Suppressor macrophage treated with lipopolysaccharide for 4 hours (primary cell): ENCODE measurements at regions not wholly inside any gene's neighbourhood (a gene's known extent, or its start where the extent isn't known, plus 50 kb on each side); places are given as distances from the start of the nearest gene placed in this dataset.
"Not testable (repeated sequence)": the region's sequence is repeated elsewhere in the genome, so short reads cannot be mapped to it uniquely, and the experiment has no call there.

Experiments used
- DNase-seq: peaks from one replicate; pipeline ENCODE4 v3.0.0-alpha.2; 2020

GRCh38 chr12:33834672-33835071 is 187.6 kb upstream of the ALG10 start:
- no peak for DNase-seq

GRCh38 chr12:33876618-33877017 is 145.7 kb upstream of the ALG10 start:
- no peak for DNase-seq

GRCh38 chr12:33892425-33892824 is 129.9 kb upstream of the ALG10 start:
- DNase-seq: no peak

GRCh38 chr12:33920460-33920859 is 101.8 kb upstream of the ALG10 start:
- DNase-seq: not testable (repeated sequence)

DNA sequence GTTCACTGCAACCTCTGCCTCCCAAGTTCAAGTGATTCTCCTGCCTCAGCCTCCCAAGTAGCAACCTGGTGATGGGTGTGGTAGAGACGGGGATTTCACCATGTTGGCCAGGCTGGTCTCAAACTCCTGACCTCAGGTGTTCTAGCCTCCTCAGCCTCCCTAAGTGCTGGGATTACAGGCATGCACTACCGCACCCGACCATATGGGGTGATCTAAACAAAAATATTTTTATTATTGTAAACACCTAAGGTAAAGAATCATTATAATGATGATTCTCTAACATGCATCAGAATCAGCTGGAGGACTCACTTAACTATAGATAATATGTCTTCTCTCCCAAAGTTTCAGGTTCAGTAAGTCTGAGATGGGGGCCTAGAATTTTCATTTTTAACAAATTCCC is 96.2 kb upstream of the ALG10 start:
- no peak for DNase-seq

- not testable (repeated sequence) for DNase-seq
Measured at GRCh38 chr12:33937669-33938068, 84.6 kb upstream of the ALG10 start.

DNA sequence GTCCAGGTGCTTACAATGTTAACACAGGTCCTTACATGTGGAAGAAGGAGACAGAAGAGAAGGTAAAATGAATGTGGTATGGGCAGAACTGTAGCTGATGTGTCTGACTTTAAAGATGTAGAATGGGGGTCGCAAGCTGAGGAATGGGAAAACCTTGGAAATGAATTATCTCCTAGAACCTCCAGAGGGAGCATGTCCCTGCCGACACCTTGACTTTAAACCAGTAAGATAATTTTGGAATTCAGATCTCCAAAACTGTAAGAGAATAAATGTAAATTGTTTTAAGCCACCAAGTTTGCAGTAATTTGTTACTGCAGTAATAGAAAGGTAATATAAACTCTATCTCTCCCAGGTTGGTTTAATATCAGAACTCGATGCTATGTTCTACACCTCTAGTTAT is 80.1 kb upstream of the ALG10 start:
- DNase-seq: no peak

DNA sequence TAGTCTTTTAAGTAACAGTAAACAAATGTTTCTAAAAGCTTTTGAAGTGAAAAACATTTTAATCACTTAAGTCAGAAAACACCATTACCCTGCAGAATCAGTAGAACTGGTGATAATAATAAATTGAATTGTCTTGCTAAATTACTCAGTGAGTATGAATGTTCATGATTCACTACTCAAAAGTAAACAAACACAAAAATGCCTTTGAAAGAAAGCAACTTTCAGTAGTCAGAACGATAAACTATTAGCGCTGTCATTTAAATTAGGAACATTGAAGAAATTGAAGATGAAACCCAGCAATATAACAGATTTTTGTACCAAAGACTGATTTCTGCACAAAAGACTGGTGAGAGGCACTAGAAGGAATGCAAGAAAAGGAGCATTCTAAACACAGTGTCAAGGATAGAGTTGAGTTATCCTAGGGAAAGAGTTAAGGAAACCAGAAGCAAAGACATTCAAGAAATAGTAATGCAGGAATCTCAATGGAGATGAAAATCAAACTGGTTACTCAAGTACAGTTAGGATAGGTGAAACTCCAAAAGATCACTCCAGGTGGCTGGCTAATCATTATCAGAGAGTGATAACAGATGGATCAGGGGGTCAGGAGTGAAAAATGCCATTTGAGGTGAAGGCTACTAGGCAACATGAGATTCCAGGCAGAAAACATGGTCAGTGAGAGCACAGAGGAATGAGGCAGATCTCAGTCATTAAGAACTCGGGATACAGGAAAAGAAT is 77.4 kb upstream of the ALG10 start:
- no peak for DNase-seq

GRCh38 chr12:33945438-33945784 is 76.9 kb upstream of the ALG10 start:
- DNase-seq: no peak

- DNase-seq: not testable (repeated sequence)
Measured at GRCh38 chr12:33966219-33966618, 56.1 kb upstream of the ALG10 start.

GRCh38 chr12:33967760-33968159 is 54.5 kb upstream of the ALG10 start:
- DNase-seq: no peak
